ENCODE measurements at regions not wholly inside any gene's neighbourhood (a gene's known extent, or its start where the extent isn't known, plus 50 kb on each side); places are given as distances from the start of the nearest gene placed in this dataset.

DNA sequence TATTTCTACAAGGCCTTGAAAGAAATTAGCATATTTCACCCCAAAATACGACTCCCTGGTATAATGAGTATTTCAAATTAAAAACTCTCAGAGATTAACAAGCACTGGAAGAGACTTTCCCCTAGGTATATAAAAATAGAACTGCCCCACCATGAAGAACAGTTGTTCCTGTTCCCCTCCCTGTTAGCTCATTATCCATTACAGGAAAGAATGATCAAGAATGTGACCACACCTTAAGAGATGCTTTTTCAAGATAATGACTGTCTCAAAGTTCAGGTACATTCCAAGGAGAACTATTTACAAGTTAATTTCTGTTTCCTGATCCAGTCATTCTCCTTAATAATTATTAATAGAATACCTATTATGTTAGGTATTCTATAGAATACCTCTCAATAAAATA lies 1220.6 kb upstream of the CDH2 start:
- TF ChIP-seq GATA3 (IDR thresholded peaks at IDR 0.05; ENCODE audit: low read depth, low read length): no peak
- TF ChIP-seq GATA2 (IDR thresholded peaks at IDR 0.05; ENCODE audit: low read depth, low read length): no peak

All from SH-SY5Y (cell line).